CD1c-positive myeloid dendritic cell (primary cell): ENCODE measurements at regions not wholly inside any gene's neighbourhood (a gene's known extent, or its start where the extent isn't known, plus 50 kb on each side); places are given as distances from the start of the nearest gene placed in this dataset.
"Not testable (repeated sequence)": the region's sequence is repeated elsewhere in the genome, so short reads cannot be mapped to it uniquely, and the experiment has no call there.

Source experiments
- DNase-seq: peaks from one replicate; pipeline ENCODE4 v3.0.0-alpha.2; 2016; ENCODE audit errors: extremely low spot score

DNA sequence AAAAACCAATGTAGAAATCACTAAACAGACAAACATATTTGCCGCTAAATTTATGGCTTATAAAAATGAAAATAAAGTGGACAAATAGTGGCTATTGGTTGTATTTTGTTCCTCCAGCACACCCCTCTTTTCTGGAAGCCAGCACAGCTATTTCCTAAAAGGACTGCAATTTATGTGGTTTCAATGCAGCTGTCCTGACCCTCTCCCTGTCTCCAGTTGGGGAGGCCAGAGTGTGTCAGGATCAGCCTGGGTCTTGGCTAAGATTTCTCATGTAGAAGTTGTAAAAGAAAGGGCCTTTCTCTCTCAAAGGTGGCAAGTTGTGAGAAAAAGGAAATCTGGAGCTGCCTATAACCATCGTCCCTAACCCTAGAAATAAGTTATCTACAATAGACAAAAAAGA, 165.6 kb downstream of the ALDH8A1 start:
- no peak for DNase-seq

DNA sequence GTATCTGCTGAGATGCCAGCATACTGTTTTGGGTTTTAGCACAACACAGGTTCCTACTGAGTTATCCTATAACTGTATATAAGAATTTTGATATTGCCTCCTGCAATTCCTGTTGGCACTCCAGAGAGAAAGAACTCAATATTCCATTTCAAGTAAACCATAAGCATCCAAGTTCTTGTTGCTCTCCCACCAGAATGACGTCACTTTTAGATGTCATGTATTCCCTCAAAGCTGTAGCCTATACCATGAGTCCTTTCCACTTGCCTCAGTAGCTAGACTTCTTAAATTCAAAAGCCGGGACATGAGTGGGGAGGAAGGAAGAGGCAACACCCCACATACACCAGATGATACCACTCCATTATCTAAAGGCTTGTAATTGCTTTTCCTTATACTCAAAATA, 171.5 kb downstream of the ALDH8A1 start:
- no peak for DNase-seq

DNA sequence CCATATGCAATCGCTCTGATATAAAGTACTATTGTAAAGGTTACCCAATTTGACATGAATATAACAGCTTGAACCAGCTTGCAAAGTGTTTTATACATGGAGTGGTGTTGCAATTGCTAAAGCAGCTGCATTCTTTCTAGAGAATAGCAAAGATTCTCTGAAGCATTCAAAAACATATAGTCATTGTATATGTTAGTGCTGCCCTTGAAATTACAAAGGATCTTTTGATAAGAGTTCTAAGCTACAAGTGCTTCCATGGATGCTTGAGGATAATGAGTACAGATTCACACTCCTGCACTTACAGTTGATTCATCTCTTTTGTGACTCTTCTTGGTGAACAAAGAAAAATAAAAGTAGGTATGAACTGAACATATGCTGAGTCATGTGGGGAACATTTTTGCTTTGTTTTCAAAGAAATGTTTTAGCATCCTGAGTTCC, 175.7 kb downstream of the ALDH8A1 start:
- no peak for DNase-seq

DNA sequence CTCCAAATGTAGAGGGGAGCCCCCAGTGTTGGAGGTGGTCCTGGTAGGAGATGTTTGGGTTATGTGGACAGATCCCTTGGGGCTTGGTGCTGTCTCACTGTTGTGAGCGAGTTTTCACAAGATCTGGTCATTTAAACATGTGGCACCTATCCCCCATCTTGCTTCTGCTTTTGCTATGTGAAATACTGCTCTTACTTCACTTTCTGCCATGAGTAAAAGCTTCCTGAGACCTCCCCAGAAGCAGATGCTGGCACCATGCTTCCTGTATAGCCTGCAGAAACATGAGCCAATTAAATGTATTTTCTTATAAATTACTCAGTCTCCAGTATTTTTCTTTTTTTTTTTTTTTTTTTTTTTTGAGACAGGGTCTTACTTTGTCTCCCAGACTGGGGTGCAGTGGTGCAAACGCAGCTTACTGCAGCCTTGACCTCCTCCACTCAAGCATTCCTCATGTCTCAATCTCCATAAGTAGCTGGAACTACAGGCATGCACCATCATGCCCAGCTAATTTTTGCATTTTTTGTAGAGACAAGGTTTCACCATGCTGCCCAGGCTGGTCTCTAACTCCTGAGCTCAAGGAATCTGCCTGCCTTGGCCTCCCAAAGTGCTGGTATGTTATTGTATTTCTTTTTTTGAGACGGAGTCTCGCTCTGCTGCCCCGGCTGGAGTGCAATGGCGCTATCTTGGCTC, 177.1 kb downstream of the ALDH8A1 start:
- peak; percentile 12 for DNase-seq

DNA sequence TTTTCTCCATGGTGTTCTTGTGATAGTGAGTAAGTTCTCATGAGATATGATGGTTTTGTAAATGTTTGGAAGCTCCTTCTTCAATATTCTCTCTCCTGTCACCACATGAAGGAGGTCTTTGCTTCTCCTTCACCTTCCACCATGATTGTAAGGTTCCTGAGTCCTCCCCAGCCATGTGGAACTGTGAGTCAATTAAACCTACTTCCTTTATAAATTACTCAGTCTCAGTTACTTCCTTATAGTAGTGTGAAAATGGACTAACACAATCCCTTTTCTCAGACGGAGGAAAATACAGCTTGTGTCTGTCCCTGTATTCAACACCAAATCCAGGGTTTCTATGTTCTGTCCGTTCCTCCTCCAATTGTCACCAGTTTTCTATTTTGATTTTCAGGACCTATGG, 181.0 kb downstream of the ALDH8A1 start:
- DNase-seq: peak; percentile 54

DNA sequence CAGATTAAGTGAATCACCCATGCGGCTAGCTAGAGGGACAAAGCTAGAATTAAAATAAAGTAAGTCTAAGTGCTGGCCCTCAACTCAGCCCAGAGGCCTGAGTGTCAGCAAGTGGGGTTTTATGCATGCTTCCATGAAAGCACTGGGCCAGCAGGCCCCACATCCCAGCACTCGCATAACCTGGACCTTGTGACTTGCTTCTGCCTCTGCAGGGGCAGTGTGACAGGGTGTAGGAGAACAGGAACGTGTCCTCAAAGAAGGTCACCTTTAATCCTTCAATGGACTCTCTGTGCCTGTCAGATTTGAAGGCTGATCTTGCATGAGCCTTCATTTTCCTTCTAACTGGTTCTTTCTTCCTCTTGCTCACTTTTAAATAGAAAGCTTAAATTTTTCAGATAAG, 183.4 kb downstream of the ALDH8A1 start:
- DNase-seq: no peak

DNA sequence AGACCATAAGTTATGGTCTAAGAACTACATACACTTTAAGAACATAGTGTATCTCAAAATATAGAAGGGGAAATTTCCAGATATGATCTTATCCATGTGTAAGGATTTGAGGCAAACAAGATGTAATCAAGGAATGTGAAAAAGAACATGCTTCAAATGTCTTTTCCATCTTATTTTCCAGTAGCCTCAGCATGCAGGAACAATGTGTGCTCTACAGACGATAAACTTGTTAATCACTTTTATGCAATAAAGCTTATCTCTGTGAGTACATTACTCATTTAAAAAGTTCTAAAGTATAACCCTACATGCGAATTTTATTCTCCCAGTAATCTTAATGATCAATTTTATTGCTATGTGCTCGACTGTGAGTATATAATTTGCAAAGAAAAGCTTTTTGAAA, 185.2 kb downstream of the ALDH8A1 start:
- DNase-seq: no peak

DNA sequence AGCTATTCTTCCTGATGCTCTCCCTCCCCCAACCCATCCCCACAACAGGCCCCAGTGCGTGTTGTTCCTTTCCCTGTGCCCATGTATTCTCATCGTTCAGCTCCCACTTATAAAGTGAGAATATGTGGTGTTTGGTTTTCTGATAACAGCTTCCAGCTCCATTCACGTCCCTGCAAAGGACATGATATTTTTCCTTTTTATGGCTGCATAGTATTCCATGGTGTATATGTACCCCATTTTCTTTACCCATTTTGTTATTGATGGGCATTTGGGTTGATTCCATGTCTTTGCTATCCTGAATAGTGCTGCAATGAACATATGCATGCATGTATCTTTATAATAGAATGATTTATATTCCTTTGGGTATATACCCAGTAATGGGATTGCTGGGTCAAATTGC, 186.3 kb downstream of the ALDH8A1 start:
- not testable (repeated sequence) for DNase-seq

DNA sequence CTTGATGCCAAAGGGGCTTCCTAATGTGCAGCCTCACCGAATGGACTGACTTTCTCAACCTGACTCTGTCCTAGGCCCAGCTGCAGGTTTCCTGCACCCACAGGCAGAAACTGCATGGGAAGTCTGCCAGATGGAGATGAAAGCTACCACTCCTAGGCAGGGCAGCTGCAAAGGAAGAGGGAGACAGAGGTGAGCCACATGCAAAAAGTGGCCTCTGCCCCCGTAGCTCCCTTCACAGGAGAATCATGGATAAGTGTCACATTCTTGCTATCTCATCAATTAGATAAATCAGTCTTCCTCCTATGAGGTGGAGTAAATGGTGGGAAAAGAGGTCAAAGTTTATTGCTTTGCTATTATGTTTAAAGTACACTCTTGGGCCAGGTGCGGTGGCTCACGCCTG, 191.3 kb downstream of the ALDH8A1 start:
- DNase-seq: no peak

DNA sequence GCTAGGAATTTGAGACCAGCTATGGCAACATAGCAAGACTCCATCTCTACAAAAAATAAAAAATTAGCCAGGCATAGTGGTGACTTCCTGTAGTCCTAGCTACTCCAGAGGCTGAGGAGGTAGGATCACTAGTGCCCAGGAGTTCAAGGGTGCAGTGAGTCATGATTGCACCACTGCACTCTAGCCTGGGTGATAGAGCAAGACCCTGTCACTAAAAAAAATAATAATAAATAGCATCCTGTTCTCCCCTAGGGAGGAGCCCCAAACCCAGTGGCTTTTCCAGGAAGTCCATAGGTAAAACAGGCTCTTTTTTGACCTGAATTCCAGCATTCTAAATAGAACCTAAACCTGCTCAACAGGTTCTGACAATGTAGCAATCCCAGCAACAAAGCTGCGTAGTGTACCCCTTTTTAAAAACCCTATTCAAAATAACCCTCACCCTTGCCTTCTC, 192.0 kb downstream of the ALDH8A1 start:
- DNase-seq: no peak

DNA sequence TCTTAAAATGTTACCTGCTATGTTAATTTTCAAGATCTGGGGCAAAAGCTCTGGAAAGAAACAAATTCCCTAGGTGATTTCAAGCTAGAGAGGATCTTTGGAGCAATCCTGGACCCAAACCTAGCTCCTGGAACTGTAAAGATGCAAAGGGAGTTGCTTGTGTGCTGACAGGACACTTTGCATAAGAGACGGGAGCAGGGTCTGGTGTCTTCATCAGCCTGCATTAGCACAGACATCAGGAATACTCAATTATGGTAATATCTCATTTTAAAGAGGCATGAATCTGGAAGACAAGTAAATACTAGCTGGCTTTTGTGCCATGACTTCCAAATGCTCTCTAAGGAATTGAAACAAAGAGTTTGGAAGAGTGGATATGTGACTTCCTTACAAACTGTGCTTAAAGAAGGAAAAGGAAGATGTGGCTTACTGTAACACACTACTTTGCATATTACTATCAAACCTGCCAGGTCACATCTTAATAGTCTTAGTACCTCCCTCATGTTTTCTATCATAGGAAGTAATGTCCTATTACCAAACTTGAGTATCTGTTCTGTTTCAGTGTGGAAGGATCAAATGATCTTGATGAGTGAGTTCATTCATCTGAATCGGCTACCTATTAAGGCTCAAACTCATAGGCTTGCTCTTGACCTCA, 193.4 kb downstream of the ALDH8A1 start:
- no peak for DNase-seq

DNA sequence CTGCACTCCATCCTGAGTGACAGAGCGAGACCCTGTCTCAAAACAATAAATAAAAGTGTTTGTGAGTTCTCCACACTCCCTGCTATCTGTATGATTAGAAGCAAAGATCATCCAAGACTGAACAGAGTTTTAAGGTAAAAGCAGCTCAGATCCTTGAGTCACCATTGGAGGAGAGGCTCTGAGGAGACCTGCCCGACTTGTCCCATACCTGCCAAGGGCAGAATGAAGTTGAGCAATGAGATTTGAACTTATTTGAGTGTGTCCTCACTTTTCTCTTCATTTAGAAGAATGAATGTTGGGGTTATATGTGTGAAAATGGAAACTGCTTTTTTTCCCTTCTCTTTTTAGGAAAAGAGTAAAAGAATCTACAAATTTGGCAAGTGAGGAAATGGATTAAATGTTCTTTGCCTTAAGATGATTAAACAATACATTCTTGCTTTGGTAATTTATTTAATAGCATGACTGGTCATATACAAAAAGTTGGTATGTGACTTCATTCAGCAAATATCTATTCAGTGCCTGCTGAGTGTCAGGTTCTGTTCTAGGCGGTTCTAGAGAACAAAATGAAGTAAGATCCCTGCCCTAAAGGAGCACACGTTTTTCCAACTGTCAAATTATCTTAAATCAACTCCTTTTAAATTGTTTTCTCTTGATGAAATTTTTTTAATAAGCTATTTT, 195.7 kb downstream of the ALDH8A1 start:
- DNase-seq: no peak

DNA sequence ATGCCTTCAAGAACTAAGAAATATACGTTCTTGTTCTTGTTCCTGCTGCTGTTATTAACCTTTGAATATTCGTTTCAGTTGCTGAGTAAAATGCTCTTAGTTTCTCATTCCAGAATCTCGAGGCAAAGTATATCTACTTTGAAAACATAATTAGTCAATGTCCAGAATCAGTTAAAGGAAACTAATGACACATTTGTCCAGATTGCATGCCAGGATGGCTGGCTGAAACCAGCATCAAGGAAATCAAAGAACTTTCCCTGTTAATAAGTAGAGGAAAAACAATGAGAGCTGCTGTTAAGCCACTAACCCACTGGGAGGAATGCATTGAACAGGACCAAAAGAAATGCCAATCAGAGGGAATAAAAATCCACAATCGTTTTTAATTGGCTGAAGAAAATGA, 196.9 kb downstream of the ALDH8A1 start:
- DNase-seq: no peak

DNA sequence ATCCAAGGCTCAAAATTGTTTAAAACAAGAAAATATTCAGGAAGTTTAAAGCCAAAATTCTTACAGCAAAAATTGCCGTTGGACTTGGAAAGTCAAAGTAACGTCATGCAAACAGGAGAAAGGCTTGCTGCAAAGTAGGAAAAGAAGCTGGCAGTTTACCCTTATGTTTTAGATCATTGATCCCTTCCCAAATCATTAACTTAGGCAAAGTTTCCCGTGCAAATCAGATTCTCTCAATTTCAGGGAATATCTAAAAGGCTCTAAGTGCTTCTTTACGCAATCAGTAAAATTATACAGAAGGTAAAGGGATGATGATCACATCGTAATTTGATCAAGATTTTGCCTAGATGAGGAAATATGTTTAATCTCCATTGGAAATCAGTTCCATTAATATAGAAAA, 197.5 kb downstream of the ALDH8A1 start:
- no peak for DNase-seq

DNA sequence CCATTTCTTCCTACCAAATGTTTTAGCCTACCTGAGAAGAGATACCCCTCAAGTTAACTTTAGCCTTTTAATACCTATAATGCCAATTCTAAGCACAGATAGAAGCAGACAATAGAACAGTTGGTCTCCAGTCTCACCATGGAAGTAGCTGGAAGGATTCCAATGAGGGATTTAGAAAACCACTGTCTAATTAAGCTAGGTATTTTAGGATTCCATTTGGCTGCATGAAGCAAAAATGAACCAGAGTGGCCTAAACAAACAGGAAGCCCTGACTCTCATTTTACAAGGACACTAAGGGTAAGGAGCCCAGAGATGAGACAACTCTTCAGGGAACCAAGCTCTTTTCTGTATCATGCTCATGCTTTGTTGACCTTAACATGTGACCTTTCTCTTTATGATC, 199.2 kb downstream of the ALDH8A1 start:
- no peak for DNase-seq

DNA sequence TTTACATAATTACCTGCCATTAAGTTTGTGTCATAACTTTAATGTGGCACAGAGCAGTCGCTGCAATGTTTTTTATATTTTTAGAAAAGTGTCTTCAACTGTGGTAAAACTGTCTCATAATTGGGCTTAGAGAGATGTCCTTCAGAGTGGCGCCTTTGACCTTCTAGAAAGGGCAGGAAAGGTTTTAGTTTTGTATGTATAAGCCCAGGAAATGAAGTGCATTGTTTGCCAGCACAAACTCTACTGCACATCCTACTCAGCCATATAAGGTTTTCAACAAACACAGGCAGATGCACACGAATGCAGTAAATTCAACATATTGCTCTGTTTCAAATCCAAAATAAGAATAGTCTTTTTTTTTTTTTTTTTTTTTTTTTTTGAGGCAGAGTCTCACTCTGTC, 201.4 kb downstream of the ALDH8A1 start:
- DNase-seq: no peak

DNA sequence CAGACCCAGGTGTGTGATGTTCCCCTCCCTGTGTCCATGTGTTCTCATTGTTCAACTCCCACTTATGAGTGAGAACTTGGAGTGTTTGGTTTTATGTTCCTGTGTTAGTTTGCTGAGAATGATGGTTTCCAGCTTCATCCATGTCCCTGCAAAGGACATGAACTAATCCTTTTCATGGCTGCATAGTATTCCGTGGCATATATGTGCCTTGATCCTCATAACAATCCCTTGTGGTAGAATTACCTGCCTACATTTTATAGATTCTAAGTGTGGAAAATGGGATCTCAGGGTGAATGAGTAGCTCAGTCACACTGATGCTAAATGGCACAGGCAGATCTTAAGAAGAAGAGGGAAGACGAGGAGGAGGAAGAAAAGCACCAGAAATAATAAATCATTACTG, 202.7 kb downstream of the ALDH8A1 start:
- DNase-seq: not testable (repeated sequence)

DNA sequence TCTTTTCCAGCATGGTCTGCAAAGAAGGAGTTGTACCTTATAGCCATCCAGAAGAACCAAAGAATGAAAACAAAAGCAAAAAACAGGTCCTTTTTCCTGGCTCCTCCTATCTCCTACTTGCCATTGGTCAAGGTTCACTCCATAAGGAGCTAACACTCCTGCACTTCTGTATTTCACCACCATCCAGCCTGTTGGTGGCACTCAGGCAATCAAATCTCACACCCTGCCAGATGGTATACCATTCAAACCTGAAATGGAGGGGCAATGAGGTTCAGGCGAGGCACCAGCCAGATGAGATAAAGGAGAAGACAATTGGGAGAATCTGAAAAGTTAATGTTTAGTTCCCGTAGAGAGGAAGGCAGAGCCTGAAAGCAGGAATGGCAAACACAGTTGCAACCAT, 203.8 kb downstream of the ALDH8A1 start:
- no peak for DNase-seq

DNA sequence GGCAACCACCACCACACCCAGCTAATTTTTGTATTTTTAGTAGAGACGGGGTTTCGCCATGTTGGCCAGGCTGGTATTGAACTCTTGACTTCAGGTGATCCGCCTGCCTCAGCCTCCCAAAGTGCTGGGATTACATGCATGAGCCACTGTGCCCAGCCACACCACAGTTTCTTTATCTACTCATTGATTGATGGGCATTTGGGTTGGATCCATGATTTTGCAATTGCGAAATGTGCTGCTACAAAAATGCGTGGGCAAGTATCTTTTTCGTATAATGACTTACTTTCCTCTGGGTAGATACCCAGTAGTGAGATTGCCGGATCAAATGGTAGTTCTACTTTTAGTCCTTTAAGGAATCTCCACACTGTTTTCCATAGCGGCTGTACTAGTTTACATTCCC, 204.7 kb downstream of the ALDH8A1 start:
- not testable (repeated sequence) for DNase-seq

DNA sequence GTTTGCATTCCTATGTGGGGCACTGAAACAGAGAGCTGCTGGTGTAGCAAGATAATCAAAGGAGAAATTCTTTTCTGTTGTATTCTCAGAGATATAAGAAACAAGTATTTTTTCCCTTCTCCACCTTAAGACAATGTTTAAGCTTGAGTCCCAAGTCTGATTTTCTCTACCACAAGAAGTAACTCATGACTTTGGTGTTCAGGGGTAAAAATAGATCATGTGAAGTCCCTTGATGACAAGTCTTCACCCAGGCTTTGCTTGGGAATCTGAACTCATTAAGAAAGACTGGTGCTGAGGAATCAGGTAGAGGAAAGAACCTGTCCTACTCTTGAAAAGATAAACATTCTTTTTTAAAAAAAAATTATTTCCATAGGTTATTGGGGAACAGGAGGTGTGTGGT, 205.6 kb downstream of the ALDH8A1 start:
- DNase-seq: no peak

DNA sequence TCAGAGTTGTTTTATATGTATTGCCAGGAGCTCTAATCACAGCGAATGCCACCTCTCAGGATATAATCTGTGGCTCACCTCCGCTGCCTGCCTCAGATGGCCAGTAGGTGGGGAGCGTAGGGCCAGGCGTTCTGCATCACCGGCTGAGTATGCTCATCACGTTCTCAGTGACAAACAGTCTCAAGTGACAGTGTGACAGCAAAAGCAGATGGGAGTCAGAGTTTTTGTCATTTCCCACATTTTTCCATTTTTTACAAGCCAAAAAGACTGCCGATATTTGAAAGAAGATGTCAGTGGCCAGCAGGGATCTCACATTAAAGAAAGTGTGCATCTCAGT, 208.7 kb downstream of the ALDH8A1 start:
- no peak for DNase-seq

DNA sequence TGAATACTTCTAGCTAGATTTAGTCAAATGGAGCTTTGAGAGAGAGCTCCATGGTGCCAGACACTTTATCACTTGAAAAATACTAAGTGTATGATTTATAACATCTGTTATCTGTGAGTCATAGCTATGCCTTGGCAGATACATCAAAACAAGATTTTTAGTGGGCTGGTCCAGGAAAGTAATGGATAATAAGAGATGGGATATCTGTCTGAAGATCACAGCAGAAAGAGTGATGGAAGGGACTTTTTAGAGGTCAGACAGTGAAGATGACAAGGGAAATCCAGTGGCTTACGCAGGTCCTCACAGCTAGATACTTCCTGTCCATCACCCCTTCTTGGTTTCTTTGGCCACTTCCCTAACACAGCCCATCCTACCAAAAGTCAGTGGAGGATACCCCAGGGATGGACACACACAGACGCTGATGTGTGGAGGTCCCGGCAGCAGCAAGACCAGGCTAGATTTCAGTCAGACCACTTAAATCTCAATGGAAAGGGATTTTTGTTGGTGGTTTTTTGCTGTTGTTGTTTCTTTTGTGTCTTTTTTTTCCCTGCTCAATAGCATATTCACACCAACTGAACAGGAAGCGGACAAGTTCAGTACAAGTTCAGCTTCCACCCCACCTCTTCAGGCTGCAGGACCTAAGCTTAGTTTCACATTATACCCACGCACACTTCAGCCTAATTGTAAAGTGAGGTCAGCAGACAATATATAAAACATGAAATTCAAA, 209.3 kb downstream of the ALDH8A1 start:
- DNase-seq: no peak

DNA sequence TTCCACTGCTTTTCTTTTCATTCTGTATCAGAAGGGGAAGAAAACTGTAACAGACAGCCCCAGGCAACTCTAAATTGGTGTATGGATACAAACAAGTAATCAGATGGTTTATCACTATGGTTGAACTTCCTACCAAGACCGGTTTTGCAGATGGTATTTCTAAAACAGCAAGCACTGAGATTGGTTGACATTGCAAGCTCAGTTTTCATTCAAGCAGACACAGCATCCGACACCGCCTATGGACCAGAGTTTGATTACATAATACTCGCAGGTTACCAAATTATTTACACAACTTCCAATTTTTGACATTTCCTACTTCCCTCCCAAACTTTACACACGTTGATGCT, 209.9 kb downstream of the ALDH8A1 start:
- no peak for DNase-seq
